Activated naive CD8-positive, alpha-beta T cell (primary cell): ENCODE measurements at regions not wholly inside any gene's neighbourhood (a gene's known extent, or its start where the extent isn't known, plus 50 kb on each side); places are given as distances from the start of the nearest gene placed in this dataset.
"Not testable (repeated sequence)": the region's sequence is repeated elsewhere in the genome, so short reads cannot be mapped to it uniquely, and the experiment has no call there.

Experiments used
- H3K27ac Mint-ChIP-seq: one replicate; pipeline ENCODE4 v1.8.0; 2021; ENCODE audit warnings: mixed read lengths
- H3K27me3 Mint-ChIP-seq: one replicate; pipeline ENCODE4 v1.8.0; 2021; ENCODE audit warnings: mixed read lengths
- H3K36me3 Mint-ChIP-seq: one replicate; pipeline ENCODE4 v1.8.0; 2021; ENCODE audit warnings: mixed read lengths
- H3K4me1 Mint-ChIP-seq: one replicate; pipeline ENCODE4 v1.8.0; 2021; ENCODE audit warnings: low read depth, mixed read lengths
- H3K4me3 Mint-ChIP-seq: one replicate; pipeline ENCODE4 v1.8.0; 2021; ENCODE audit warnings: mild to moderate bottlenecking, mixed read lengths
- H3K9me3 Mint-ChIP-seq: one replicate; pipeline ENCODE4 v1.8.0; 2021; ENCODE audit warnings: low read depth, mixed read lengths

DNA sequence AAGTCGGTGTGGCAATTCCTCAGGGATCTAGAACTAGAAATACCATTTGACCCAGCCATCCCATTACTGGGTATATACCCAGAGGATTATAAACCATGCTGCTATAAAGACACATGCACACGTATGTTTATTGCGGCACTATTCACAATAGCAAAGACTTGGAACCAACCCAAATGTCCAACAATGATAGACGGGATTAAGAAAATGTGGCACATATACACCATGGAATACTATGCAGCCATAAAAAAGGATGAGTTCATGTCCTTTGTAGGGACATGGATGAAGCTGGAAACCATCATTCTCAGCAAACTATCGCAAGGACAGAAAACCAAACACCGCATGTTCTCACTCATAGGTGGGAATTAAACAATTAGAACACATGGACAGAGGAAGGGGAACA is 80.6 kb upstream of the ST3GAL5 start:
- H3K4me1 Mint-ChIP-seq, H3K4me3 Mint-ChIP-seq, H3K9me3 Mint-ChIP-seq, H3K36me3 Mint-ChIP-seq, H3K27me3 Mint-ChIP-seq, H3K27ac Mint-ChIP-seq: not testable (repeated sequence)

GRCh38 chr2:85965770-85966169 is 77.0 kb upstream of the ST3GAL5 start:
- H3K36me3 Mint-ChIP-seq, H3K4me1 Mint-ChIP-seq, H3K4me3 Mint-ChIP-seq, H3K9me3 Mint-ChIP-seq, H3K27me3 Mint-ChIP-seq, H3K27ac Mint-ChIP-seq: not testable (repeated sequence)

GRCh38 chr2:85963747-85964418 is 75.1 kb upstream of the ST3GAL5 start:
- H3K9me3 Mint-ChIP-seq, H3K27me3 Mint-ChIP-seq, H3K27ac Mint-ChIP-seq, H3K36me3 Mint-ChIP-seq, H3K4me3 Mint-ChIP-seq, H3K4me1 Mint-ChIP-seq: not testable (repeated sequence)

DNA sequence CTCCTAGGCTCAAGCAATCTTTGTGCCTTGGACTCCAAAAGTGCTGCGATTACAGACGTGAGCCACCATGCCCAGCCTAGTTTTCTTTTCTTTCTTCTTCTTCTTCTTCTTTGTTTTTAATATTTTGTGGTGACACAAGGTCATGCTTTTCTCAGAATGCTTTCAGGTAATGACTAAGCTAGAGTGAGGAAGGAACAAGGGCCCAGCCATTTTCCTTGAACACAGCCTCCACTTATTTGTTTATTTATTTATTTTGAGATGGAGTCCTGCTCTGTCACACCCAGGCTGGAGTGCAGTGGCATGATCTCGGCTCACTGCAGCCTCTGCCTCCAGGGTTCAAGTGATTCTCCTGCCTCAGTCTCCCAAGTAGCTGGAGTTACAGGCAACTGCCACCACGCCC is 74.3 kb upstream of the ST3GAL5 start:
- H3K36me3 Mint-ChIP-seq: peaks cover 2% of the 10 kb centered on the region
- no peak overlapping the region for H3K27ac Mint-ChIP-seq
- H3K27me3 Mint-ChIP-seq: no peaks in the 10 kb centered on the region
- H3K4me1 Mint-ChIP-seq: no peaks in the 10 kb centered on the region
- H3K9me3 Mint-ChIP-seq: no peaks in the 10 kb centered on the region
- no peak overlapping the region for H3K4me3 Mint-ChIP-seq

DNA sequence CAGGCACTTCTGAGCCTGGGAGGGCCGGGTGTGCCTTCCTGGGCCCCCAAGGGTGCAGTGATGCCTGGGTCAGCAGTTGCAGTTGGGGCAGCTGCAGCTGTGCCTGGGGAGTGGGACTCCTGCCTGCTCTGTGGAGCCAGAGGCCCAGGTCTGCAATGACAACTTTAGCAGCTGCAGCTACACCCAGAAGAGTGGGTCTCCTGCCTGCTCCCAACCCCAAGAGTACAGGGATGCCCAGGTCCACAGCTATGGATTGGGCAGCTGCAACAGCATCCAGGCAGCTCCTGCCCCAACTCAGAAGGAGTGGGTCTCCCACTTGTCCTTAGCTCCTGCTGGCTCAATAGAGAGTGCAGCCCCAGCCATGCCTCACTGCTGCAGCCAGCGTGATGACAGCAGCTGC is 73.0 kb upstream of the ST3GAL5 start:
- no peaks in the 10 kb centered on the region for H3K9me3 Mint-ChIP-seq
- no peak overlapping the region for H3K27ac Mint-ChIP-seq
- H3K36me3 Mint-ChIP-seq: no peaks in the 10 kb centered on the region
- H3K4me3 Mint-ChIP-seq: no peak overlapping the region
- H3K27me3 Mint-ChIP-seq: no peaks in the 10 kb centered on the region
- no peaks in the 10 kb centered on the region for H3K4me1 Mint-ChIP-seq

DNA sequence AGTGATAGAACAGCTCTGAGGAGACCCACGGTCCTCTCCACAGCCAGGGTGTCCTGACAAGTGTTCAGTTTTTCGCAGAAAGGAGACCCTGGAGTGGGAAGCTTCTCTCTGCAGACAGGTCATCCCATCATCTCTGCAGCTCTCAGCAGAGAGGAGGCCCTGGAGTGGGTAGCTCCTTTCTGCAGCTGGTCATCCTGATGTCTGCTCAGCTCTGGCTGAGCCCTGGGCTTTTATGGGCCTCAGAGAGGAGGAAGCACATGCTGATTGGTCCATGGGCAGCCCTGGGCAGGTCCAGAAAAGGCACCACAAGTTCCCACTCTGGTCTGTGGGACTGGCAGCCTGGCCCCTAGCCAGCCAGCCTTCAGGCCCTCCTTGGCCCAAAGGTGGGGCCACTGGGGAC is 72.3 kb upstream of the ST3GAL5 start:
- Mint-ChIP-seq H3K27ac (no peak overlapping the region), H3K4me1 (no peaks in the 10 kb centered on the region), H3K27me3 (no peaks in the 10 kb centered on the region), H3K4me3 (no peak overlapping the region), H3K9me3 (no peaks in the 10 kb centered on the region), H3K36me3 (no peaks in the 10 kb centered on the region)

- no peaks in the 10 kb centered on the region for H3K9me3 Mint-ChIP-seq
- H3K4me1 Mint-ChIP-seq: no peaks in the 10 kb centered on the region
- H3K27ac Mint-ChIP-seq: no peak overlapping the region
- H3K36me3 Mint-ChIP-seq: no peaks in the 10 kb centered on the region
- H3K4me3 Mint-ChIP-seq: no peak overlapping the region
- H3K27me3 Mint-ChIP-seq: no peaks in the 10 kb centered on the region
These were observed 71.0 kb upstream of the ST3GAL5 start for GRCh38 chr2:85959826-85960225.

GRCh38 chr2:85959185-85959584 is 70.4 kb upstream of the ST3GAL5 start:
- Mint-ChIP-seq H3K27me3 (no peaks in the 10 kb centered on the region), H3K9me3 (no peaks in the 10 kb centered on the region), H3K27ac (no peak overlapping the region), H3K4me1 (no peaks in the 10 kb centered on the region), H3K36me3 (no peaks in the 10 kb centered on the region), H3K4me3 (no peak overlapping the region)

GRCh38 chr2:85958731-85959130 is 69.9 kb upstream of the ST3GAL5 start:
- no peaks in the 10 kb centered on the region for H3K4me1 Mint-ChIP-seq
- no peaks in the 10 kb centered on the region for H3K9me3 Mint-ChIP-seq
- H3K4me3 Mint-ChIP-seq: no peak overlapping the region
- no peak overlapping the region for H3K27ac Mint-ChIP-seq
- no peaks in the 10 kb centered on the region for H3K27me3 Mint-ChIP-seq
- no peaks in the 10 kb centered on the region for H3K36me3 Mint-ChIP-seq

DNA sequence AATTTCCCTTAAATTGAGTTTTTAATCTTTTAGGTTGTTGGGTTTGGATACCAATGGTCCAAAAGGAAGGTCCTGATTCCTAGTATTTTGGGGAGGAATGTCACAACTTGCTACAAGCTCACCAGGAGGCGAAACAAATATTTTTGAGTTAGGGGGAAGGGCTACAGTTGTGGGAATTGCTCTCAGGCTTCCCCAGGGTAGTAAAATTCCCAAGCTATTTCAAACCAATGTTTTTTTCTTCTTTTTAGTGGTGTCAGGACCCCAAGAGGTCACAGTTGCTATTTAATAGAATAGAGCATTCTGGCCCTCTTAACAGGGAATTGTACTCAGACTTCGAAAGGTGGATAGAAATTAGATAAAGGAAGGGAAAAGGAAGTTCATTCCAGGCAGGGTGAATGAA is 68.5 kb upstream of the ST3GAL5 start:
- H3K4me1 Mint-ChIP-seq: no peaks in the 10 kb centered on the region
- H3K4me3 Mint-ChIP-seq: no peak overlapping the region
- H3K36me3 Mint-ChIP-seq: no peaks in the 10 kb centered on the region
- no peaks in the 10 kb centered on the region for H3K9me3 Mint-ChIP-seq
- no peaks in the 10 kb centered on the region for H3K27me3 Mint-ChIP-seq
- H3K27ac Mint-ChIP-seq: no peak overlapping the region

GRCh38 chr2:85956646-85957039 is 67.9 kb upstream of the ST3GAL5 start:
- H3K4me3 Mint-ChIP-seq: no peak overlapping the region
- H3K9me3 Mint-ChIP-seq: no peaks in the 10 kb centered on the region
- H3K36me3 Mint-ChIP-seq: no peaks in the 10 kb centered on the region
- no peak overlapping the region for H3K27ac Mint-ChIP-seq
- no peaks in the 10 kb centered on the region for H3K27me3 Mint-ChIP-seq
- H3K4me1 Mint-ChIP-seq: no peaks in the 10 kb centered on the region

DNA sequence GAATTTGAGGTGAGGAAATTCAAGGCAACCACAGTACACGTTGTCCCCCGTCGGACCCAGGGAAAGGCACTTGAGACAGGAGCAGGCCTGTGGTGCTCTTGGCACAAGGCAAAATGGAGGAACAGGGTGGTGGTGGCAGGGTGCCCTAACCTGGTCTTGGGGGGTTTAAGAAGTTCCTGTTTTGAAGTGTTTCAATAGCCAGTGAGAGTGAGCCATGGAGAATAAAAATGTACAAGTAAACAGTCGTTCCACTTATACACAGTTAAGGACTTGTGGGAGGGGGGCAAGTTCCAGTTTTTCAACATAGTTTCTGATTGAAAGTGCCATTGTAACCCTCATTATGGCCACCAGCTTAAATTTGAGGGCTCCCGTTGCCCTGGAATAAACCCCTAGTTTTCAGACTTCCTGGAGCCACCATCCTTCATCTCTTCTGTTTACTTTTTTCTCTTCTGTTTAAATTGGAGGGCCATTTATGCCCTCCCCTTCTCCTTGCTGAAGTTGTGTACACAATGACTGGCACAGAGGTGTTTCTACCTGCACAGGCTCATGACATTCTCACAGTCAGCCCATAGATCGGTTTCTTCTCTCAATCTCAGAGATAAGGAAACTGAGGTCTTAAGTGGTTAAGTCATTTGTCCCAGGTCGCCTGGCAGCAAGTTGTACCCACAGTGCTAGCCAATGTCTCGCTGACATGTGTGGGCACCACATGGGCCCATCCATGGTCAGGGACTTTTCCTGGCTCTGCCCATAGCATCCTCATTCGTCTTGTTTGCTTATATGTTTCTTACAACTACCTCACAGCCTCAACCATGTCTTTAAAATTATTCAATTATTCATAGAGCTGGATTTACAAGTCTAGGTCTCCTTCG is 66.0 kb upstream of the ST3GAL5 start:
- Mint-ChIP-seq H3K4me1 (no peaks in the 10 kb centered on the region), H3K27me3 (no peaks in the 10 kb centered on the region), H3K27ac (no peak overlapping the region), H3K4me3 (no peak overlapping the region), H3K36me3 (no peaks in the 10 kb centered on the region), H3K9me3 (no peaks in the 10 kb centered on the region)

- no peaks in the 10 kb centered on the region for H3K9me3 Mint-ChIP-seq
- H3K4me1 Mint-ChIP-seq: no peaks in the 10 kb centered on the region
- H3K36me3 Mint-ChIP-seq: no peaks in the 10 kb centered on the region
- no peaks in the 10 kb centered on the region for H3K27me3 Mint-ChIP-seq
- no peak overlapping the region for H3K4me3 Mint-ChIP-seq
- no peak overlapping the region for H3K27ac Mint-ChIP-seq
These were observed 65.4 kb upstream of the ST3GAL5 start for GRCh38 chr2:85954192-85954589.

GRCh38 chr2:85953476-85953875 is 64.7 kb upstream of the ST3GAL5 start:
- Mint-ChIP-seq H3K4me1 (no peaks in the 10 kb centered on the region), H3K36me3 (no peaks in the 10 kb centered on the region)

DNA sequence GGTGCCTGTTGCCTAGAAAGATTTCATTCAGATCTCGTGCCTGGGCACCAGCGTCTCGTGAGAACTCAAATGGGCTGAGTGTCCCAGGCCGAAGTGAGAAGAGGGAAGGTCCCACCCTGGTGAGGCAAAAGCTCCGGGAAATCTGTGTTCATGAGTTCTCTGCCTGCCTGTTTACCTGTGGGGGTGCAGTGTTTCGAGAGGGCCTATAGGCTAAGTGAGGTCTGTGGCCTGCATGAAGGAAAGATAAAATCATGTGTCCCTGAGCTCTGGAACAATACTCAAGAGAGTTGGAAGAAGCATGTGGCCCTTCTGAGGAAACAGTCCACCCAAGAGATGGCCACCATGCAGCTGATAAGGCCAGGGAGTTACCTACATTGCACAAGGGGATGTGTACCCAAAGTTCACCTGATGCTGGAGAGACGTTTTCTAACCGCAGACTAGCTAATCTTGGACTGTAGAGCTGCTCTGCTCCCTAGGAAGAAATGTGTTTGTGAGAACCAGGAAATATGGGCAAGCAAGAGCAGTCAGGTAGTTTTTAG is 63.5 kb upstream of the ST3GAL5 start:
- Mint-ChIP-seq H3K4me3 (no peak overlapping the region), H3K27ac (peak overlapping the region; percentile 18), H3K4me1 (no peaks in the 10 kb centered on the region), H3K36me3 (no peaks in the 10 kb centered on the region), H3K9me3 (peaks cover 6% of the 10 kb centered on the region), H3K27me3 (no peaks in the 10 kb centered on the region)

More at GRCh38 chr2:85953476-85953875, 64.7 kb upstream of the ST3GAL5 start:
- H3K9me3 Mint-ChIP-seq: no peaks in the 10 kb centered on the region
- H3K4me3 Mint-ChIP-seq: no peak overlapping the region
- no peaks in the 10 kb centered on the region for H3K27me3 Mint-ChIP-seq
- H3K27ac Mint-ChIP-seq: no peak overlapping the region
